ENCODE measurements at regions not wholly inside any gene's neighbourhood (a gene's known extent, or its start where the extent isn't known, plus 50 kb on each side); places are given as distances from the start of the nearest gene placed in this dataset.
"Not testable (repeated sequence)": the region's sequence is repeated elsewhere in the genome, so short reads cannot be mapped to it uniquely, and the experiment has no call there.

DNA sequence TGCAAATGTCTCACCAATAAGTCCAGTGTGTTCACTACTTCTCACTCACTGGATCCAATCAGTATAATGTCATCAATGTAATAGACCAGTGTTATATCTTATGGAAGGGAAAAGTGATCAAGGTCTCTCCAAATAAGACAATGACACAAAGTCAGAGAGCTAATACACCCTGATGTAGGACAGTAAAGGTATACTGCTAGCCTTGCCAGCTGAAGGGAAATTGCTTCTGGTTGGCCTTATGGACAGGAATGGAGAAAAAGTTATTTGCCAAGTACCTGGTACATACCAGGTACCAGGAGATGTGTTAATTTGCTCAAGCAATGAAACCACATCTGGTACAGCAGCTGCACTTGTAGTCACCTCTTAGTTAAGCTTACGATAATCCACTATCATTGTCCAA lies 141.0 kb downstream of the LTN1 start:
- Histone ChIP-seq H3K36me3 (replicated peaks in 1 of 2; ENCODE audit: insufficient read depth in 1 of 2, low read depth in 2 of 2) (no peaks in the 10 kb centered on the region), H3K27me3 (no peaks in the 10 kb centered on the region), H3K4me1 (no peaks in the 10 kb centered on the region), H3K9me3 (no peaks in the 10 kb centered on the region), H3K4me3 (no peak overlapping the region), H3K27ac (no peak overlapping the region)
- intact Hi-C loops (cut with DNase I) = no loop called here
- TF ChIP-seq, protein P1, sequence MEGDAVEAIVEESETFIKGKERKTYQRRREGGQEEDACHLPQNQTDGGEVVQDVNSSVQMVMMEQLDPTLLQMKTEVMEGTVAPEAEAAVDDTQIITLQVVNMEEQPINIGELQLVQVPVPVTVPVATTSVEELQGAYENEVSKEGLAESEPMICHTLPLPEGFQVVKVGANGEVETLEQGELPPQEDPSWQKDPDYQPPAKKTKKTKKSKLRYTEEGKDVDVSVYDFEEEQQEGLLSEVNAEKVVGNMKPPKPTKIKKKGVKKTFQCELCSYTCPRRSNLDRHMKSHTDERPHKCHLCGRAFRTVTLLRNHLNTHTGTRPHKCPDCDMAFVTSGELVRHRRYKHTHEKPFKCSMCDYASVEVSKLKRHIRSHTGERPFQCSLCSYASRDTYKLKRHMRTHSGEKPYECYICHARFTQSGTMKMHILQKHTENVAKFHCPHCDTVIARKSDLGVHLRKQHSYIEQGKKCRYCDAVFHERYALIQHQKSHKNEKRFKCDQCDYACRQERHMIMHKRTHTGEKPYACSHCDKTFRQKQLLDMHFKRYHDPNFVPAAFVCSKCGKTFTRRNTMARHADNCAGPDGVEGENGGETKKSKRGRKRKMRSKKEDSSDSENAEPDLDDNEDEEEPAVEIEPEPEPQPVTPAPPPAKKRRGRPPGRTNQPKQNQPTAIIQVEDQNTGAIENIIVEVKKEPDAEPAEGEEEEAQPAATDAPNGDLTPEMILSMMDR (IDR thresholded peaks at IDR 0.05) = no peak
- no peak for TF ChIP-seq POLR2A (IDR thresholded peaks at IDR 0.05)
- no peak for ATAC-seq
- 93 to 100% methylated on average over 1 of the region's 1 CpG for WGBS, 2 donors
- no peak for DNase-seq

DNA sequence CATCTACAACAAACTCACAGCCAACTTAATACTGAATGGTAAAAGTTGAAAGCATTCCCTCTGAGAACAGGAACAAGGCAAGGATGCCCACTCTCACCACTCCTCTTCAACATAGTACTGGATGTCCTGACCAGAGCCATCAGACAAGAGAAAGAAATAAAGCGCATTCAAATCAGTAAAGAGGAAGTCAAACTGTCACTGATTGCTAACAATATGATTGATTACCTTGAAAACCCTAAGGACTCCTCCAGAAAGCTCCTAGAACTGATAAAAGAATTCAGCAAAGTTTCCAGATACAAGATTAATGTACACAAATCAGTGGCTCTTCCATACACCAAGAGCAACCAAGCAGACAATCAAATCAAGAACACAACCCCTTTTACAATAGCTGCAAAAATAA lies 153.4 kb downstream of the LTN1 start:
- DNase-seq; H3K27ac ChIP-seq; H3K27me3 ChIP-seq; H3K4me3 ChIP-seq; H3K36me3 ChIP-seq (replicated peaks in 1 of 2; ENCODE audit: insufficient read depth in 1 of 2, low read depth in 2 of 2); H3K9me3 ChIP-seq; intact Hi-C loops (cut with DNase I); ATAC-seq; H3K4me1 ChIP-seq: not testable (repeated sequence)
- WGBS, 2 donors = 78 to 83% methylated on average over 1 of the region's 1 CpG

DNA sequence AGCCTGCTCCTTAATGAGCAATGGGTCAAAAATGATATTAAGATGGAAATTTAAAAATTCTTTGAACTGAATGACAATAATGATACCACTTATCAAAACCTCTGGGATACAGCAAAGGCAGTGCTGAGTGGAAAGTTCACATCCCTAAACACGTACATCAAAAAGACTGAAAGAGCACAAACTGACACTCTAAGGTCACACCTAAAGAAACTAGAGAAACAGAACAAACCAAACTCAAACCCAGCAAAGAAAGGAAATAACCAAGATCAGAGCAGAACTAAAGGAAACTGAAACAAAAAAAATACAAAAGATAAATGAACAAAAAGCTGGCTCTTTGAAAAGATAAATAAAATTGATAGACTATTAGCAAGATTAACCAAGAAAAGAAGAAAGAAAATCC lies 155.3 kb downstream of the LTN1 start:
- H3K4me3 ChIP-seq; H3K9me3 ChIP-seq; ATAC-seq; H3K4me1 ChIP-seq; H3K27ac ChIP-seq; H3K36me3 ChIP-seq (replicated peaks in 1 of 2; ENCODE audit: insufficient read depth in 1 of 2, low read depth in 2 of 2); DNase-seq; intact Hi-C loops (cut with DNase I); H3K27me3 ChIP-seq: not testable (repeated sequence)
- 40 to 82% methylated on average over 1 of the region's 1 CpG for WGBS, 2 donors

DNA sequence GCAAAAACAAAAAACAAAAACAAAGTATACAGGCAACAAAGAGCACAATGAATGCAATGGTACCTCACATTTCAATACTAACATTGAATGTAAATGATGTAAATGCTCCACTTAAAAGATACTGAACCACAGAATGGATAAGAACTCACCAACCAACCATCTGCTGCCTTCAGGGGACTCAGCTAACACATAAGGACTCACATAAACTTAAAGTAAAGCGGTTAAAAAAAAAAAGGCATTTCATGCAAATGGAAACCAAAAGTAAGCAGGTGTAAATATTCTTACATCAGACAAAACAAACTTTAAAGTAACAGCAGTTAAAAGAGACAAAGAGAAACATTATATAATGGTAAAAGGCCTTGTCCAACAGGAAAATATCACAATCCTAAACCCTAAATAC lies 156.1 kb downstream of the LTN1 start:
- ATAC-seq; H3K9me3 ChIP-seq; H3K27ac ChIP-seq; H3K4me1 ChIP-seq; H3K27me3 ChIP-seq; H3K36me3 ChIP-seq (replicated peaks in 1 of 2; ENCODE audit: insufficient read depth in 1 of 2, low read depth in 2 of 2); H3K4me3 ChIP-seq; intact Hi-C loops (cut with DNase I); DNase-seq: not testable (repeated sequence)
- WGBS, 2 donors = 90 to 100% methylated on average over 1 of the region's 1 CpG

DNA sequence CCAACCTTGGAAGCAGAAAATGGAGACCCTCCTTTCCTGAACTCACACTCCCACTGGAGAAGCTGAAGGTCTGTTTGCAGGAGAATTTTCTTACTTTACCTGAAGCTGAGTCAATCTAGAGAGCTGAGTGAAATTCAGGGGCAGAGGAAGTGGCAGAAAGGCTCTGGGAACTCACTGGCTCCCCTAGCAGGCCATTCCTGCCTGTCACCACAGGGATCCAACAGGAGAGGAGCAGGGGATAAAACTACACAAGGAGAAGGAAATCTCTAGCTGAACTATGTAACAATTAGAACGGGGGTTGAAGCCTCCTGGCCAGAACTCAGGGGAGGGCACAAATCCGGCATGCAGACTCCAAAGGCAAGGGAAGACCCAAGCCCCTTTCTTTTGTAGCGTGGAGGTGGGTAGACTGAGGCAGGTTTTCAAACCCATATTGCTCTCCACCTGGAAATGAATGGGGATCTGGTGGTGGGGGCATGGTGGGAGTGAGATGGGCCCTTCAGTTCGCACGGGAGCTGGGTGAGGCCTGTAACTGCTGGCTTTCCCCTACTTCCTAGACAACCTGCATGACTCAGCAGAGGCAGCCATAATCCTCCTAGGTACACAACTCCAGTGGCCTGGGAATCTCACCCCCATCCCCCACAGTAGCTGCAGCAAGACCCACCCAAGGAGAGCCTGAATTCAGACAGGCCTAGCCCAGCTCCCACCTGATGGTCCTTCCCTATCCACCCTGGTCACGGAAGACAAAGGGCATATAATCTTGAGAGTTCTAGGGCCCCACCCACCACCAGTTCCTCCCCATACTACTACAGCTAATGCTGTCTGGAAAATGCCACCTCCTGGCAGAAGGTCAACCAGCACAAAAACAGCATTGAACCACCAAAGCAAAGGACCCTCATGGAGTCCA lies 158.1 kb downstream of the LTN1 start:
- no peak overlapping the region for H3K4me3 ChIP-seq
- DNase-seq (no peak), ATAC-seq (no peak)
- no peak overlapping the region for H3K27ac ChIP-seq
- no peaks in the 10 kb centered on the region for H3K27me3 ChIP-seq
- TF ChIP-seq, protein P1 (IDR thresholded peaks at IDR 0.05) = no peak
- no peak for TF ChIP-seq POLR2A (IDR thresholded peaks at IDR 0.05)
- H3K9me3 ChIP-seq = no peaks in the 10 kb centered on the region
- 96 to 97% methylated on average over 6 of the region's 6 CpGs for WGBS, 2 donors
- no peaks in the 10 kb centered on the region for H3K4me1 ChIP-seq
- H3K36me3 ChIP-seq (replicated peaks in 1 of 2; ENCODE audit: insufficient read depth in 1 of 2, low read depth in 2 of 2) = no peaks in the 10 kb centered on the region
- intact Hi-C loops (cut with DNase I) = no loop called here

DNA sequence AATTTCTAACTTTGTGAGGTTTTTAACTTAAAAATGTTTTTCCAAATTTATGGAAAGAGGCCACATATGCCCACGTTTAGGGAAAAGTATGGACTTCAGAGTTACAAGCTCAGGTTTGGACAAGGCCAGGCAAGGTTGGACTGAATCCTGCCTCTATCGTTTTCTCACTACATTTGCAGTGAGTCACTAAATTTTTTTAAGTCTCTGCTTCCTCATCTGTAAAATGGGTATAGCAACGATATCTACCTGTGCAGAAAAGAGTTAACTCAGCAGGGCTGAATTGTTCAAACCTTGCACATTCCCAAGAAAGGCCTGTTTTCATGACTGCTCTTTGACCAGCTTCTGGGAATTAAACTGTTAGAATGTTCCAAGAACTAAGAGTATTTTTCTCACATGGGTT lies 159.1 kb downstream of the LTN1 start:
- intact Hi-C loops (cut with DNase I) = no loop called here
- Histone ChIP-seq H3K27me3 (no peaks in the 10 kb centered on the region), H3K4me3 (no peak overlapping the region), H3K36me3 (replicated peaks in 1 of 2; ENCODE audit: insufficient read depth in 1 of 2, low read depth in 2 of 2) (no peaks in the 10 kb centered on the region), H3K9me3 (no peaks in the 10 kb centered on the region), H3K4me1 (no peaks in the 10 kb centered on the region), H3K27ac (no peak overlapping the region)
- 82 to 84% methylated on average over 3 of the region's 3 CpGs for WGBS, 2 donors
- TF ChIP-seq, protein P1 (IDR thresholded peaks at IDR 0.05) = no peak
- no peak for TF ChIP-seq POLR2A (IDR thresholded peaks at IDR 0.05)
- ATAC-seq (no peak), DNase-seq (no peak)
